GM23338 (cell line): ENCODE measurements at regions not wholly inside any gene's neighbourhood (a gene's known extent, or its start where the extent isn't known, plus 50 kb on each side); places are given as distances from the start of the nearest gene placed in this dataset.

ENCODE experiments used
- ATAC-seq: fragments of 200-7000 bp; cut with Tn5 transposase; 3 replicates; pipeline ENCODE4 v1.9.1; 2020
- DNase-seq: peaks from one replicate; pipeline ENCODE4 v3.0.0-alpha.2; 2015; ENCODE audit warnings: low spot score
- H2AFZ ChIP-seq: fragments of 200-600 bp; sonication (generic); 2 replicates; pipeline ENCODE4 v1.8.0; 2016; ENCODE audit warnings: antibody characterized with exemption, mild to moderate bottlenecking, moderate library complexity
- H3F3A ChIP-seq: fragments of 200-600 bp; sonication (generic); replicated peaks from 2 replicates; pipeline ENCODE4 v1.8.0; 2017; ENCODE audit warnings: antibody characterized with exemption, mixed run types, low read depth
- H3K27ac ChIP-seq: fragments of 200-600 bp; sonication (generic); 2 replicates; pipeline ENCODE4 v1.6.1; 2016; ENCODE audit warnings: low read depth
- H3K27me3 ChIP-seq: fragments of 200-600 bp; sonication (generic); 2 replicates; pipeline ENCODE4 v1.8.0; 2016; ENCODE audit warnings: mild to moderate bottlenecking, mixed run types, moderate library complexity; ENCODE audit not compliant: insufficient read depth
- H3K36me3 ChIP-seq: fragments of 200-600 bp; sonication (generic); 2 replicates; pipeline ENCODE4 v1.8.0; 2016; ENCODE audit warnings: mild to moderate bottlenecking; ENCODE audit not compliant: insufficient read depth
- H3K4me1 ChIP-seq: fragments of 200-600 bp; sonication (generic); 2 replicates; pipeline ENCODE4 v1.8.0; 2016; ENCODE audit warnings: mild to moderate bottlenecking, moderate library complexity; ENCODE audit not compliant: insufficient read depth
- H3K4me2 ChIP-seq: fragments of 200-600 bp; sonication (generic); 2 replicates; pipeline ENCODE4 v1.7.1; 2017; ENCODE audit warnings: mixed run types
- H3K4me3 ChIP-seq: fragments of 200-600 bp; sonication (generic); 2 replicates; pipeline ENCODE4 v1.6.1; 2016; ENCODE audit warnings: mixed run types
- H3K79me2 ChIP-seq: fragments of 200-600 bp; sonication (generic); replicated peaks from 2 replicates; pipeline ENCODE4 v1.8.0; 2017; ENCODE audit warnings: mild to moderate bottlenecking; ENCODE audit not compliant: insufficient read depth
- H3K9me2 ChIP-seq: fragments of 200-600 bp; sonication (generic); 2 replicates; pipeline ENCODE4 v1.8.0; 2017; ENCODE audit not compliant: insufficient read depth
- H4K20me1 ChIP-seq: fragments of 200-600 bp; sonication (generic); replicated peaks from 2 replicates; pipeline ENCODE4 v1.8.0; 2017; ENCODE audit warnings: mild to moderate bottlenecking; ENCODE audit not compliant: insufficient read depth
- H3K27ac Mint-ChIP-seq: 2 replicates; pipeline ENCODE4 v1.8.0; 2020; ENCODE audit warnings: inconsistent platforms, mild to moderate bottlenecking, moderate library complexity, mixed read lengths
- H3K27me3 Mint-ChIP-seq: 3 replicates; pipeline ENCODE4 v1.8.0; 2022; ENCODE audit warnings: low read depth, mild to moderate bottlenecking, moderate library complexity, mixed read lengths, inconsistent platforms; ENCODE audit not compliant: insufficient read depth, poor library complexity
- H3K36me3 Mint-ChIP-seq: 3 replicates; pipeline ENCODE4 v1.8.0; 2021; ENCODE audit warnings: low read depth, mild to moderate bottlenecking, inconsistent platforms, moderate library complexity, mixed read lengths
- H3K4me1 Mint-ChIP-seq: 3 replicates; pipeline ENCODE4 v1.8.0; 2020; ENCODE audit warnings: mild to moderate bottlenecking, inconsistent platforms, mixed read lengths
- H3K4me3 Mint-ChIP-seq: 3 replicates; pipeline ENCODE4 v1.8.0; 2021; ENCODE audit warnings: moderate library complexity, mild to moderate bottlenecking, inconsistent platforms, mixed read lengths
- H3K9me3 Mint-ChIP-seq: 3 replicates; pipeline ENCODE4 v1.8.0; 2020; ENCODE audit warnings: moderate library complexity, mild to moderate bottlenecking, inconsistent platforms, mixed read lengths
- CTCF ChIP-seq, 2 experiments: fragments of 200-600 bp in 1 of 2; sonication (generic) in 1 of 2; conservative IDR thresholded peaks; 2 replicates each; pipeline versions ENCODE4 v1.5.1 to v1.6.1; 2016 to 2017; ENCODE audit warnings: antibody characterized with exemption in 2 of 2, low read depth in 2 of 2, mild to moderate bottlenecking in 2 of 2, moderate library complexity in 1 of 2
- EZH2 ChIP-seq: fragments of 200-600 bp; sonication (generic); IDR thresholded peaks from one replicate; pipeline ENCODE4 v1.8.0; 2017; ENCODE audit warnings: antibody characterized with exemption, mild to moderate bottlenecking, low read depth; ENCODE audit not compliant: unreplicated experiment
- NANOG ChIP-seq: IDR thresholded peaks from 2 replicates; pipeline ENCODE4 v1.6.1; 2016; ENCODE audit warnings: antibody characterized with exemption, borderline replicate concordance
- POLR2AphosphoS5 ChIP-seq: IDR thresholded peaks from 2 replicates; pipeline ENCODE4 v1.6.1; 2016; ENCODE audit warnings: antibody characterized with exemption, low read depth
- STAT1 ChIP-seq: IDR thresholded peaks from one replicate; pipeline ENCODE4 v1.6.1; 2016; ENCODE audit warnings: antibody characterized with exemption; ENCODE audit not compliant: unreplicated experiment
- TF ChIP-seq, protein P1 (sequence below): IDR thresholded peaks from one replicate; pipeline ENCODE4 v1.6.1; 2018; ENCODE audit warnings: antibody characterized with exemption; ENCODE audit not compliant: unreplicated experiment
- TF ChIP-seq, protein P2 (sequence below): IDR thresholded peaks from 2 replicates; pipeline ENCODE4 v1.6.1; 2016; ENCODE audit warnings: antibody characterized with exemption

- TF ChIP-seq CTCF (conservative IDR thresholded peaks at IDR 0.05; ENCODE audit: low read depth in 2 of 2) (no peak), NANOG (no peak)
Observed at GRCh38 chr2:173457366-173457765, 102.7 kb downstream of the CDCA7 start (continued).

DNA sequence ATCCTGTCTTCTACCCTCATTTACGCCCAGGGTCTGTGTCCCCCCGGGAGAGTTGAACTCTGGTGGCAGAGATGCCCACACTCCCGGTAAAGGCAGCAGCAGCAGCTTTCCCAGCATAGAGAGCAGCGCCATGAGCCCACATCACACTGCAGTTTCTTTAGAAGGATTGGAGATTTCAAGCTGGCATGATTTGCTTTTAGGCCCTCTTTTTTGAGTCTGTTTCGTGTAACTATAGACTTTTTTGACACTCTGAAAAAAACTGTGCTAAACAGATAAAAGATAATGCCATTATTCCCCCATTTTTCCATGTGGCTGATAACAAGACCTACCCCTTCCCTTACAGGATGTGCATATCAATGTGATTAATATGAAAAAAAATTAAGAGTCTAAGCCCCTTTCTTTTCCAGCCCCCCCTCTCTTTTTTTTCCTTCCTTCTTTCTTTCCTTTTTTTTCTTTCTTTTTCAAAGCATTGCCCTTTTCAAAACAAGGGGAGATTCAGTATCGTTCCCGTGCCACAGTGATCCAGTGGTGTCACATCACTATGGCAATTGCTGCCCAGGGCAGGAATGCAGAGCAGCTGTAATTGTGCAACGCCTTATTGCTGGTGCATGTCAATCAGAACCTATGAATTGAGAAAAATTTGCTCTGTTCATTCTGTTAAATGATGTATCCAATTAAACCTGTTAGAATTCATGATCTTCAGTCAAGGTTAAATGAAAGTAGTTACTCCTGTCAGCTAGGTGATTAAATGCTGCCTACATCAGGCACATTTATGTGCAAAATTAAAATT is 104.5 kb downstream of the CDCA7 start:
- H3K27me3 ChIP-seq, result no peaks in the 10 kb centered on the region
- no peak overlapping the region for H3K4me2 ChIP-seq
- H3K9me3 Mint-ChIP-seq, result no peaks in the 10 kb centered on the region; the same call in 2 of the 3 replicates
- peaks cover 8% of the 10 kb centered on the region for H3K27me3 Mint-ChIP-seq
- no peaks in the 10 kb centered on the region for H4K20me1 ChIP-seq
- no peaks in the 10 kb centered on the region for H3K36me3 ChIP-seq
- no peak overlapping the region for H3K27ac Mint-ChIP-seq
- no peak overlapping the region for H3K4me3 ChIP-seq
- H3K36me3 Mint-ChIP-seq, result no peaks in the 10 kb centered on the region
- no peaks in the 10 kb centered on the region for H3K79me2 ChIP-seq
- peaks cover 5% of the 10 kb centered on the region for H3K9me2 ChIP-seq
- DNase-seq, result no peak
- TF ChIP-seq EZH2, result no peak
- TF ChIP-seq, protein P1, sequence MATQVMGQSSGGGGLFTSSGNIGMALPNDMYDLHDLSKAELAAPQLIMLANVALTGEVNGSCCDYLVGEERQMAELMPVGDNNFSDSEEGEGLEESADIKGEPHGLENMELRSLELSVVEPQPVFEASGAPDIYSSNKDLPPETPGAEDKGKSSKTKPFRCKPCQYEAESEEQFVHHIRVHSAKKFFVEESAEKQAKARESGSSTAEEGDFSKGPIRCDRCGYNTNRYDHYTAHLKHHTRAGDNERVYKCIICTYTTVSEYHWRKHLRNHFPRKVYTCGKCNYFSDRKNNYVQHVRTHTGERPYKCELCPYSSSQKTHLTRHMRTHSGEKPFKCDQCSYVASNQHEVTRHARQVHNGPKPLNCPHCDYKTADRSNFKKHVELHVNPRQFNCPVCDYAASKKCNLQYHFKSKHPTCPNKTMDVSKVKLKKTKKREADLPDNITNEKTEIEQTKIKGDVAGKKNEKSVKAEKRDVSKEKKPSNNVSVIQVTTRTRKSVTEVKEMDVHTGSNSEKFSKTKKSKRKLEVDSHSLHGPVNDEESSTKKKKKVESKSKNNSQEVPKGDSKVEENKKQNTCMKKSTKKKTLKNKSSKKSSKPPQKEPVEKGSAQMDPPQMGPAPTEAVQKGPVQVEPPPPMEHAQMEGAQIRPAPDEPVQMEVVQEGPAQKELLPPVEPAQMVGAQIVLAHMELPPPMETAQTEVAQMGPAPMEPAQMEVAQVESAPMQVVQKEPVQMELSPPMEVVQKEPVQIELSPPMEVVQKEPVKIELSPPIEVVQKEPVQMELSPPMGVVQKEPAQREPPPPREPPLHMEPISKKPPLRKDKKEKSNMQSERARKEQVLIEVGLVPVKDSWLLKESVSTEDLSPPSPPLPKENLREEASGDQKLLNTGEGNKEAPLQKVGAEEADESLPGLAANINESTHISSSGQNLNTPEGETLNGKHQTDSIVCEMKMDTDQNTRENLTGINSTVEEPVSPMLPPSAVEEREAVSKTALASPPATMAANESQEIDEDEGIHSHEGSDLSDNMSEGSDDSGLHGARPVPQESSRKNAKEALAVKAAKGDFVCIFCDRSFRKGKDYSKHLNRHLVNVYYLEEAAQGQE, result no peak
- TF ChIP-seq CTCF (conservative IDR thresholded peaks at IDR 0.05; ENCODE audit: low read depth in 2 of 2), result no peak
- TF ChIP-seq, protein P2, sequence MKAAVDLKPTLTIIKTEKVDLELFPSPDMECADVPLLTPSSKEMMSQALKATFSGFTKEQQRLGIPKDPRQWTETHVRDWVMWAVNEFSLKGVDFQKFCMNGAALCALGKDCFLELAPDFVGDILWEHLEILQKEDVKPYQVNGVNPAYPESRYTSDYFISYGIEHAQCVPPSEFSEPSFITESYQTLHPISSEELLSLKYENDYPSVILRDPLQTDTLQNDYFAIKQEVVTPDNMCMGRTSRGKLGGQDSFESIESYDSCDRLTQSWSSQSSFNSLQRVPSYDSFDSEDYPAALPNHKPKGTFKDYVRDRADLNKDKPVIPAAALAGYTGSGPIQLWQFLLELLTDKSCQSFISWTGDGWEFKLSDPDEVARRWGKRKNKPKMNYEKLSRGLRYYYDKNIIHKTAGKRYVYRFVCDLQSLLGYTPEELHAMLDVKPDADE, result no peak
- no peak for TF ChIP-seq STAT1
- no peak for TF ChIP-seq POLR2AphosphoS5
- H3F3A ChIP-seq, result no peaks in the 10 kb centered on the region
- no peak overlapping the region for H3K4me3 Mint-ChIP-seq
- peaks cover 9% of the 10 kb centered on the region for H3K4me1 ChIP-seq
- H3K27ac ChIP-seq, result no peak overlapping the region
- H3K4me1 Mint-ChIP-seq, result peaks cover 10% of the 10 kb centered on the region
- peak overlapping the region; percentile 69; the same call in 1 of the 2 replicates for H2AFZ ChIP-seq
- ATAC-seq, result no peak
